NCI-H2171 treated with DMSO at 0.1 percent for 48 hours (cell line): ENCODE measurements at regions not wholly inside any gene's neighbourhood (a gene's known extent, or its start where the extent isn't known, plus 50 kb on each side); places are given as distances from the start of the nearest gene placed in this dataset.

Experiments
- DNase-seq: peaks from one replicate; lab custom pipeline; 2025; lab: John Stamatoyannopoulos, UW

- no peak for DNase-seq
Measured at GRCh38 chr10:88108115-88108610, 244.7 kb downstream of the PTEN start.

DNA sequence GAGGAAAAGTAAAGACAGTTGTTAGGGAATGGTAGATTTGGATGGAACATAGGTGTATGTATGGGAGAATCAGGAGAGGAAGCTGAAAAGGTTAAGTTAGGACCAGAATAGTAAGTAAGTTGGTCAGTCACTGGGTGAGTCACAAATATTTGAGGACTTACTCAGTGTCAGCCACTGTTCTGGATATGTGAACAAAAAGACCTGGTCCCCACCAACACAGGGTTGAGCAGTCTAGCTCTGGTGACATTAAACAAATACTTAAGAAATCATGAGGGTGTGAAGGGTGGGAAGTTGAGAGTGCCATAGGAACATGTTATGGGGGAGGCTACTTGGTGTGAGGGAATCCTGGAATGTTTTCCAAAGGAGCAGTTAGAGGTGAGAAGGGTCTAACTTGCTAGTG is 246.9 kb downstream of the PTEN start:
- no peak for DNase-seq

GRCh38 chr10:88110822-88111221 is 247.4 kb downstream of the PTEN start:
- DNase-seq = no peak

GRCh38 chr10:88111294-88111693 is 247.9 kb downstream of the PTEN start:
- no peak for DNase-seq

DNA sequence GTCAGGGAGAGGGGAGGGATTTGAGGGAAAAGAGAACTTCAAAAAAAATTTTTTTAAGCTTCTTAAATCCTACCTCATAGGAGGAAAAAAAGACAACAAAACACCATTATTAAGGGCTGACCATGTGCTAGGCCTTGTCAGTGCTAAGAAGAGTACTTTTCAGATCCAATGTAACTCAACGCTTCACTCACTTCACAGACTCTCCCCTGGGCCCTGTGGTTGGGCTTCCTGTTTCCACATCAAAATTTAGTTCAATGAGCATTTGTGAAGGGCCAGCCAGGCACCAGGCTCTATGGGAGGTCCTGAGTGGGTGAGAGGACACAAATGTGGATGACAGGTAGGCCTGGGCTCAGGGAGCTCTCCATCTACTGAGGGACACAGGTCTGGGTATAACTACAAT is 249.8 kb downstream of the PTEN start:
- no peak for DNase-seq

- DNase-seq = no peak
Measured at GRCh38 chr10:88113657-88114272, 250.3 kb downstream of the PTEN start.

DNA sequence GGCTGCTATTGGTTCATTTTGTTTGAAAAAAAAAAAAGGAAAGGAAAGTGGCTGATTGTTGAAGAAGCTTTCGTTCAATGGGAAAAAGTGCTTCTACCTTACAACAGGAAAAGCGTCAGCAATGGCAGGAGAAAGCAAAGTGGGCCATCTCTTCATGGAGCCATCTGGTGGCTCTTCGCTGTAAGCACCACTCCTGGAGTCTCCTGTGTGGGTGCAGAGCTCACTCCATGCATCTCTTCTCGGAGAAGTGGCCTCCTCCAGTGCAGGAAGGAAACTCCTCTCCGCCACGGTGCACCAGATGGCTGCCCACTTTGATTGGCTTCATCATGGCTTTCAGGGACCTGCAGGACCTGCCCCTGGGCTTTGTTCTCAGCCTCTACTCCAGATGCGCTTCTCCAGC is 250.9 kb downstream of the PTEN start:
- peak; percentile 10 for DNase-seq

- DNase-seq = no peak
Measured at GRCh38 chr10:88115407-88115806, 252.0 kb downstream of the PTEN start.

DNA sequence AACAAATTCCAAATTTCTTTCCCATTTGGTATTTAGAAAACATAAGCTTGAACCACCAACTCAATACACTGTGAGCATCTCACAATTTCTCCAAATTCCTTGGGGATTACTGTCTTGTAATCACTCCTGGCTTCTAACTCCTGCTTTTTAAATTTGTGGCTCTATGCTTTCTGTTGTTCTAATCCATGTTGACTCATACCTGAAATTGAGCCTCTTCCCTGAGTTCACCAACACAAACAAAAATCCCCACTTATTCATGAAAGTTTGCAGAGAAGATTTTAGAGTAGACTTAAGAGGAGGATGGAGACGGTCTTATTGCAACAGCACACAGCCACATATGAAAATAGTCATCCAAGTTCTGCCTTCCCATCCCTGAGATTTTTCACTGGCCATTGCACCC is 252.5 kb downstream of the PTEN start:
- no peak for DNase-seq

- DNase-seq = no peak
Measured at GRCh38 chr10:88116481-88116880, 253.1 kb downstream of the PTEN start.

GRCh38 chr10:88116971-88117626 is 253.7 kb downstream of the PTEN start:
- DNase-seq = no peak

DNA sequence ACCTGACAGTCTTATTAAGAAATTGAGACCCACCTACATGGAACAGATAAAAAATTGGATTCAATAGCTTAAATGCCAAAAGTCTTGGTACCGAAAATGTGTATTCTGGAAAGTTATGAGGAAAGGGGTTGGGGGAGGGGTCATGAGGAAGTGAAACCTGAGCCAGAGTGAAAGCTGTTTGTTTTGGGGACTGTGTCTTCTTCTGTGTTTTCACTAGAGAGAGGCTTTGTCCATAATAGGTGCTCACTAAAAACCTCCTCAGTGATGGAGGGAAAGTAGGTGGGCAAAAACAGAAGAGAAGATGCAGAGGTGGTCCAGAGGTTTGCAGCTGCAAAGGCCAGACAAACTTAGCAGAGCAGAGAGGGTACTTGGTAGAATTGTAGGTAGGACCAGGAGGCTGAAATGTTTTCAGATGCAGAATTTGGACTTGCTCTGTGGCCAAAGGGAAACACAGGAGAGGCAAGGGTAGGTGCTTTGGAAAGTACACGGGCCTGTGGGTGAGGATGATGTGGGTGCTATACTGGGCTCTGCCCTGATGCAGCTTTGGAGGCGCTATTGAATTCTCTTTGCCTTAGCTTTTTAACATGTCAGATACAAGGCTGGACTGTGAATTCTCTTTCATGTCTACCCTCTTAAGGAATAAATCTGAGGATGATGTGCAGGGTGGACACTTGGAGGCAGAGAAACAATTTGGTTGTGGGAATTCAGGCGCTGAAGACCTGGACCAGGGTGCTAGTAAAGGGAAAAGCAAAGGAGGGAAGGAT is 254.6 kb downstream of the PTEN start:
- DNase-seq = no peak

GRCh38 chr10:88118729-88119128 is 255.3 kb downstream of the PTEN start:
- no peak for DNase-seq

DNA sequence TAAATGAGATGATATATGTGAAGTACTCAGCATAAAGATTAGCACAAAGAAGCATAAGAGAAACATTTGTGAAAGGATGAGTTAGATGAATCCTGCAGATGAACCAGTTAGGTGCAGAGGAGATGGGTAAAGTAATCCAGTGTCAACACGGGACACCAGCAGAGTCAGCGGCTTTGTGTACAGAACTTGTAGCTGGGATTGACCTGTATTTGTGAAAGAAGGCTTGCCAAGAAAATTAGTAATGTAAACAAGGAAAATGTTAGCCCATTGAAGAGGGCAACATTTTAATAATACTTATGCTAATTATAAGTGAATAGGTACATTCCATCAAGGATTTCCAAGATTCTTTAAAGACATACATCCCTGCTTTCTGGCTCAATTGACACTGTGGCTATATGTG is 255.7 kb downstream of the PTEN start:
- DNase-seq = no peak

DNA sequence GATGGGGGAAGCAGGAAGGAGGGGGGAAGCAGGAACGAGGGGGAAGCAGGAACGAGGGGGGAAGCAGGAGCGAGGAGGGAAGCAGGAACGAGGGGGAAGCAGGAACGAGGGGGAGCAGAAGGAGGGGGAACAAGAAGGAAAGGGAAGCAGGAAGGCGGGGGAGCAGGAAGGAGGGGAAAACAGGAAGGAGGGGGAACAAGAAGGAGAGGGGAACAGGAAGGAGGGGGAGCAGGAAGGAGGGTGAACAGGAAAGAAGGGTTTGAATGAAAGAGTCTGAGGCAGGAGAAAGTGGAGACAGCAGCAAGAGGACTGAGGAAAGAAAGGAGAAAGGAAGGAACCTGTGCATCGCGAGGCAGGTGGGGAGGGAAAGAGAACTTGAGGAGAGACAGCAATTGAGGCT is 256.6 kb downstream of the PTEN start:
- peak; percentile 10 for DNase-seq

DNA sequence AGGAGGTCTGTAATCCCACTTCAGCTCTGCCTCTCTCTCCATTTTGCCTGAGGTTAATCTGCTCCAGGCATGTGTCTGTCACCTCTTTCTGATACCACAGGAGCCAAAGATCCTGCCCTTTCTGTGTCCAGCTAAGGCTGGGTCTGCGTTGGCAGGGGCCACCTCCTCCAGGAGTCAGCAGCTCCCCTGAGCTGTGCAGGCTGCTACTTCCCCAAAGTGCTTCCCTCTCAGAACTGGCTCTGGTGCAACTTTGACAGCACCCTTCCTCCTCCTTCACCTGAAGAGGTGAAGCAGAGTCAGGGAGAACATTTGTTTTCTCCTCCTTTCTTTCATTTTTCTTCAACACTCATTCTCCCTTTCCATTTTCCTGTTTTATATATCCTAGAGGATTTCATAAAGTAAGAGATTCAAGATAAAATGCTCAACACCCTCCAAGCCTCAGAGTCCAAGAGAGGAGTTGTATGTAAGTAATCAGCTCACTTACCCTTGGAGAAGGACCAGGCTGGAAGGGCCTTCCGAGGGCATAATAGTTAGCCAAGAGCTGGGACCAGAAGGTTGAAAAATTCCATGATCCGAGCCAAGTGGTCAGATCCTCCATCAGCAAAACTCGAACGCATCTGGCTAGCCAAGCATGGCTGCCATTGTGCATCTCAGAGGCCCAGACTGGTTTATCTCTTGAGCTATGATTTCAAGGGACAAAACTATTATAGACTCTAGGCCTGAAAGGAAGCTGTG is 257.3 kb downstream of the PTEN start:
- no peak for DNase-seq

- DNase-seq = no peak
Measured at GRCh38 chr10:88121361-88121760, 257.9 kb downstream of the PTEN start.

DNA sequence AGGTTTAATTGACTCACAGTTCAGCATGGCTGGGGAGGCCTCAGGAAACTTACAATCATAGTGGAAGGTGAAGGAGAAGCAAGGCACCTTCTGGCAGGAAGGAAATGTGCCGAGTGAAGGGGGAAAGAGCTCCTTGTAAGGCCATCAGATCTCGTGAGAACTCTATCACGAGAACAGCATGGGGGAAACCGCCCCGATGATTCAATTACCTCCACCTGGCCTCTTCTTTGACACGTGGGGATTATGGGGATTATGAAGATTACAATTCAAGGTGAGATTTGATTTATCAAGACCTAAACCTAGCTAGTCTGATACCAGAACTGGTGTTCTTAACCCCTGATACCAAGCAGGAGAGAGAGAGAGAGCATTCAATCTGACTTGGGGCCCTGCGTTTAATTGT is 258.7 kb downstream of the PTEN start:
- no peak for DNase-seq

- DNase-seq = no peak
Measured at GRCh38 chr10:88122576-88122975, 259.2 kb downstream of the PTEN start.

- no peak for DNase-seq
Measured at GRCh38 chr10:88125766-88126165, 262.3 kb downstream of the PTEN start.

- no peak for DNase-seq
Measured at GRCh38 chr10:88126699-88127098, 263.3 kb downstream of the PTEN start.

- DNase-seq = no peak
Measured at GRCh38 chr10:88127269-88127668, 263.8 kb downstream of the PTEN start.

GRCh38 chr10:88127766-88128165 is 264.3 kb downstream of the PTEN start:
- DNase-seq = no peak
